ENCODE measurements at regions not wholly inside any gene's neighbourhood (a gene's known extent, or its start where the extent isn't known, plus 50 kb on each side); places are given as distances from the start of the nearest gene placed in this dataset.

- no peak for TF ChIP-seq POLR2A (IDR thresholded peaks at IDR 0.05)
- TF ChIP-seq CTCF (IDR thresholded peaks at IDR 0.05): no peak
Measured at GRCh38 chr7:80284855-80285254, 150.2 kb downstream of the GNAI1 start.
